GM21360 (cell line): ENCODE measurements at regions not wholly inside any gene's neighbourhood (a gene's known extent, or its start where the extent isn't known, plus 50 kb on each side); places are given as distances from the start of the nearest gene placed in this dataset.

Source experiments
- ATAC-seq: cut with Tn5 transposase; IDR thresholded peaks from one replicate; pipeline ENCODE4 v1.9.1; 2021; ENCODE audit warnings: mild to moderate bottlenecking, moderate library complexity; ENCODE audit not compliant: unreplicated experiment

DNA sequence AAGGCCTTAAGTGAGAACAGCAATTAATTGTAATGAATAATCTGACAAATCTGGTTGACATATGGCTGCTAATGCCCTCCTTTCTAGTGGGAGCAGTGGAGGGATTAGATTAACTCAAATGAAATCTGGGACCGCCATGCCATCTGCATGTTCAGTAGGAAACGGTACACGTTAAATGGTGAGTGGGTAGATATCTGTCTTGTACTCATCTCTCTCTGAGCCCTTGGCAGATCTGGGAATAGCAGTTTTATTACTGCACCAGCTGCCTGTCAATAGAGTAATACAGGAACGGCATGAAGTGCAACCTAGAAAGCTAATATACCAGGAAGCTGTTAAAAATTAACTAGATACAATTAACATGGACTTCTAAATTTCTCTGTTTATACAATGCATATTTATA is 258.8 kb downstream of the GPD2 start:
- ATAC-seq: no peak

DNA sequence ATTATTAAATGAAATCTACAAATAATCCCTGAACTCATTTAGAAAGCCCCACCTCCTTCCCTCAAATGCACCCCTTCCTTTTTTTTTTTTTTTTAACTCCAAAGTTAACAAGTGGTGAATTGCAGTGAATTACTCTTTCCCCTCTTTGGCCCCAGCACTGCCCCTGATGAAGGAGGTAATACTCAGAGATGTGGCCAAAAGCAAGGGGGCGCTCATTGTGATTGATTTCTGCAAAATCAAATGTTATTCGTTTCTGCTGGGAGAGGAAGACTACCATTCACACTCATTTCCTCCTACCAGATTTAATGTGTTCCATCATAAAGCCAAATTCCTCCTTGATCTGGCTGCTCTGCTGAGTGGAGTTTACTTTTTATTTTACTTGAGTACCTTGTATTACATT is 259.4 kb downstream of the GPD2 start:
- ATAC-seq: no peak

DNA sequence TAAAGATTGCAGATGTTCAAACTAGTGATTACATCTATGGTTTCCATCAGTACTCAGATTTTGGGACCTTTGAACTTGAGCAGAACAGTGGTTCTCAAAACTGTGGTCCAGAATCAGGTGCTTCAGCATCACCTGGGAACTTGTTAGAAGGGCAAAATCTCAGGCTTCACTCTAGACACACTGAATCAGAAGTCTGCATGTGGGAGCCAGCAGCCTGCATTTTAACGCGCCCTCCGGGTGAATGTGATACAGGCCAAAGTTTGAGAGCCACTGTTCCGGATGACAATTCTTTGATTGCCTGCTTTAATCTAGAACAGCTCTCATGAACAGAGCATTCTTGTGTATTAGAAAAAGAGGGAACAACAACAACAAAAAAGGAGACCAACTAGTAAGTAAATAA is 261.7 kb downstream of the GPD2 start:
- ATAC-seq: no peak

DNA sequence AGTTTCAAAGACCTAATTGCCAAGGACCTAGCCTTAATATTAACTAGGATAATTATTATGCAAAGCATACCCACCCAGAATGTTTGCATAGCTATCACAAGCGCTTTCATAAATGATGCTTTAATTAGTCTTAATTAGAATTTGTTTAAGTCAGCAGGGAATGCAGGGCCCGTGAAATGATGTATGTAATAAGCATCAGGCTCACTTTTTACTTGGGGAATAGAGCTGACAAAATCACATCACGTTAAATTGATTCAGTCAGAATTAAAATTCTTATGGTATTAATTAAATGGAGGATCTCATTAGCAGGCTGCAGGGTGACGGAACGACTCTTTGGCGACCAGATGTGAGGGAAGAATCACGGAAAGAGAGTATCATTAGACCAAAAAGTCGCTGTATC is 264.5 kb downstream of the GPD2 start:
- no peak for ATAC-seq

DNA sequence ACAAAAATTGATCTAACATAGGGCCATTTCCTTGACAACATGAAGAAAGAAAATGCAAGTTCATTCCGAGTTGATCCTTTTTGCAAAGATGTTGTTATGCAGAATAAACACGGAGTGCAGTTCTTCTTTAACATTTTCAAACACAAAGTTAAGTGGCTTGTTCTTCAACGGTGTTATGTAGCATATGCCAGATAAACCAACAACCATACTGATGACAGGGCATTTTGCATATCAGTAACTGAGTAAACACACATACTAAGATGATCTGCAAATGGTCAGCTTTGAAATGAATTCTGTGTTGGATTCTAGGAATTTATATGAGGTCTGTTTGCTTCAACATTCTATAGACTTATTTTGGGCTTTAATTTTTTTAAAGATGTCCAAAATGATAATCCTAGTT is 266.4 kb downstream of the GPD2 start:
- ATAC-seq: no peak

DNA sequence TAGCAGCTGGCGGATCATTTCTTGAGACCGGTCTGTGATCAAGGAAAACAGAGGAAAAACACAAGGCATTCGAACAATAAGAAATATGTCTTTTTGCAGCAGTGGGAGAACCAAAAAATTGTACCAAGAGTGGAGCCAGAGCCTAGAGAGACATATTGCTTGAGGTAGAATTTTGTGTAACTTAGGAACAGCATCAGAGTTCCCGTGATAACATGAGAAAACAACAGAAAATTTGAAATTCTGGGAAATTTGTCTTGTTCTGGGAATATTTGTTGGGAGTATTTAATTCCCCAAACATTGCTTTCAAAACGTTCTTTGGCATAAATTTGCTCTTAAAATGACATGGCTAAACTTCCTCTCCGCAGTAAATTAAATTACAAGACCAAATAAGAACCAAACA is 267.5 kb downstream of the GPD2 start:
- ATAC-seq: no peak

DNA sequence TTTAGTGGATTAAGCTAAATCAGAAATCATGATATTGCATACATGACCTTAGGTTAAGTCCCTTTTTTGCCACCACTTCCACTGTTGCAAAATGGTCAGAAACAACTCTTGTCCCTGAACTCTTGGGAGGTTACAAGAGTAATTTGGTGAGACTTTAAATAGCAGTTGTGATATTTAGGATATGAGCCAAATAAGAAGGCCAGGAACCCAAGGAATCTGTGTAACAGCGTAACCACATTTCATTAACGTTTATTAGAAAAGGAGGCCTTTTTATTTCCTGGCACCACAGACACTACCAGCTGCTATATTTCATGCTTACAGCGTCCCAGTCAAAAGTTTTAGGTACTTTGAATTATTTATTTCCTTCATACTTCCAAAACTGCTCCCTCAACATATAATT is 268.0 kb downstream of the GPD2 start:
- no peak for ATAC-seq

DNA sequence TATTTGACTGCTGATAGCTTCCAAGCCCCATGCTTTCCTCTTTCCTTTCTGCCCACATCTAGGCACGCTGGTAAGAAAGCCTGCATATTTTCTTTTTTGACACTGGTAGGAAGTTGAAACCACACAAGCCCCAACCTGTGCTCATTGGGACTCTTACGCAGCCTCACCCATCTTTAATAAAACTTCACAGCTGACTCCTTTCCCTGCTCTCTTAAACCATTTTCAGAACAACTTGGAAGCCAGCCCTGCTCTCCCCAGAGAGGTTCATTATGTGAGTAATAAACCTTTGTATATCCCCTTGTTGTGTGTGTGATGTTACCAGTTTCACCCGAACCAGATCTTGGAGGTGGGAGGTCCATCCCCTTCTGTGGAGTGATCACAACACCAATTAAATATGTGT is 268.4 kb downstream of the GPD2 start:
- no peak for ATAC-seq

DNA sequence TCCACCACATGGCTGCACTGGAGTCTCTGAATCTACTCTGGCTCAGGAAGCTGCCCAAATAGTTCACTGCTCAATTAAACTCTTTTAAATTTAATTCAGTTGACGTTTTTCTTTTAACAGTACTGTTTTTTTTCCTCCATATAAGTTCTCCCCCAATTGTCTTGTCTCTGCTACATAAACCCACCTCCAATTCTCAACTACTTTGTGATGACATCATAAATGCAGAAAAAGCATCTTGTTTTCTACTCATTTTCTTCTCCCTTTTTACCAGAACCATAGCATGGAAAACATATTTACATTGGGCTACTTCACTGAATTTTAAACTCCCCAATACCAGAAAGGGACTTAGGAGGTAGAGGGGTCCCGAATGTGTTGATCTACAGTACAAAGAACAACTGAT is 270.4 kb downstream of the GPD2 start:
- no peak for ATAC-seq

DNA sequence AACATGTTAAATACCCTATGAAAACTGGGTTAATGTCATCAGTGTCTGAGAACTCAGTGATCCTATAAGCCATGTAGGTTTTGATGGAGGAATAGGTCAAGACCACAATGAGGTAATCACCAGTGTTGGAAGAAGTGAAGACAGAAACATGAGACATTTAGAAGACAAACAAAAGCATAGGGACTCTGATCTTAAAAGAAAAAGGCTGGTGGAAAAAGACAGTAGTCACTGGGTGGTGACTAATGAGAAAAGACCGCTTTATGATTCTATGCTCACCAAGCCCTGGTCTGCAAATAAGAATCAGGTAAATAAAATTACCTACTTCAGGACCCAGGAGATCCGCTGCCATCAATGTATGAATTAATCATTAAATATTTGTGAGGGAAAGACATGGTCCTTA is 271.9 kb downstream of the GPD2 start:
- no peak for ATAC-seq

DNA sequence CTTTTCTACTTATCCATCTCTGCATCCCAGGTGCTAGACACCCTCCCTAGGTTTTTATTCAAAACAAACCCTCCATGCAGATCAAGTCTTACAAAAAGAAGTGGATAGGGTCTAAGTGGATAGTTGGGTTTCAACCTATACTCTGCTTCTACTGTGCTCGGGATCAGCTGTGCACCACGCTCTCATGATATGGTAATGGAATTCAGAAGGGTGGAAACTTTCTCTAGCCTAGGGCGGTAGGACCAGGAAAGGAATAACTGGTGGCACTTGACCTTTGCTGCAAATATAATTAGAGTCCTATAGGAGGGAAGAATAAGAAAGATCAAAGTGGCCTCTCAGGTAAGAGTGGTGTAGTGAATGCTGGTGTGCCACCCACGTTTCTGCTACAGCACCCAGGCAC is 272.9 kb downstream of the GPD2 start:
- ATAC-seq: no peak

DNA sequence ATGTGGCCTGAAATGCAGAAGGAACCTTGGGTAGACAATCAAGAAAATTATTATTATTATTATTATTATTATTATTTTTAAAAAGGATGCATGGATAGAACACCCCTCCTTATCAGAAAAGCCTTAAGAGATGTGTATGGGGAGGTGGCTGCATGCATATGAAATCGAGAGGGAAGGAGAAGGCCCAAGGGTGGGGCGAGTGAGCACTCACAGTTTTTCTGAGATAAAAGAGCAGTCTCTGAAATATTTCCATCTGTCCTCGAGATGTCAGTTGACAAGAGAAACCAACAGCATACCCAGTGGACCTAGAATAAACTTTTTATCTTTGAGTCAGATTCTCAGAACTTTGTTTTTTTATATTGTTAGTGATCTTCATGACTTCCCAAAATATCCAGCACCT is 282.9 kb downstream of the GPD2 start:
- ATAC-seq: no peak

DNA sequence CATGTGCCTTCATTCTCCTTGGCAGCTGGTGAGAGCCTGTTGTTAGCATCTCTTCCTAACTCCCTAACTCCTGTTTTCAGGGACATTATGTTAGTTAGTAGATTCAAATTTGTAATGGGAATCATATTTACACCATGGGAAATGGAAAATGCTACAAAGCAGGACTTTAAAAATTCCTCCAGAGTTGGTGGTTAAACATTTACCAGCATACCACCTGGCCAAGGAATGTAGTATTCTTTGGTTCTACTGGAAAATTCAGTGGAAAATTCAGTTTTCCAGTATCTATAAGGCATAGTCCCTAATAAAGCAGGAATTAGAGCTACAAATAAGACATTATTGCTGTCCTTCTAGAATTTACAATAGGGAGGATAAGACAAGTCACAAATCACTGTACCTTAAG is 291.7 kb downstream of the GPD2 start:
- no peak for ATAC-seq

DNA sequence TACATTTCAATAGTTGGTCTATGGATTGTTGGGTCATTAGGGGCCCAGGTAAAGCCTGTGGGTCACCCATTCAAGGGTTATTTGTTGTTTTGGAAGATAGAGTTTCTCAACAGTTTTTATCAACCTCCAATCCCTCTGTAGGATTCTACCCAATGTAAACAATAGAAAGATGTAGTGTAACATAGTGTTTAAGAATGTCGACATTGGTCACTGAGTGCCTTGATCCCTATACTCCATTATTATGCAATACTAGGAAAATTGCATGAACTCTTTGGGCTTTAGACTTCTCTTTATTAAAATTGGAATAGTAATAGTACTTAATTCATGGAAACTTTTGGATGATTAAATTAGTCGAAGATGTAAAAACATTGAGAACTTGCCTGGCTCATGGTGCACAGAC is 292.1 kb downstream of the GPD2 start:
- ATAC-seq: no peak

DNA sequence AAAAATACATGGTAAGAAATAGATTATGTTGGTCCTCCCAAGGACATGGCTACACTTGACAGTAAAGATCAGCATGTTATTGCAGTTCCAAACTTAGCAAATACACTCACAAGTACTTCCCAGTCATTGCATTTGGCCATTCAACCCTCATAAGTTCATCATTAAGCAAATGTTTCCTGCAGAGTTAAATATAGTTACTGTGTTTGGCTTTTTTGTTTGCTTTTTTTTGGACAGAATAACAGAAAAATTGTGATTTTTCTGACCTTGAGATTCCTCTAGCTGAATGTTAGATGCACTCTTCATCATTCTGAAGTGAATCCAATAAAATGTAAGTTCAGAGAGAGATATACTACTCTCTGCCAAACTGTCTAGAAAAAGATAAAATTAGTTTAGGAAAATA is 295.3 kb downstream of the GPD2 start:
- ATAC-seq: no peak

DNA sequence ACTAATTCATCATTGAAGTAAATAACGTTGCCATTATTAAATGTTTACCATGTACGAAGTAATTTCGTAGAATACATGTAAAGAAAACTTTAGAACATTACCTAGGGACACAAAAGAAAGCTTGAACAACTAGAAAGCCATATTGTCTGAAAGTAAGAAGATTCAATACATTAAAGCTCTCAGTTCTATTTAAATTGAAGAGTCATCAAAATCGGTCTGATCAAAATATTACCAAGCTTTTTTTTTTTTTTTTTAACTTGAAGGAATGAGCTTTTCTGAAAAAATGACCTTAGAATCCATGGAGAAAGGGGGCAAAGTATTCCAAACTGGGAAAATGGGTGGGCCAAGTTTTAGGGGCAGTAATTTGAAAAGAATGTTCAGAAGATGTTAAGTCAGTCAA is 300.8 kb downstream of the GPD2 start:
- ATAC-seq: no peak

DNA sequence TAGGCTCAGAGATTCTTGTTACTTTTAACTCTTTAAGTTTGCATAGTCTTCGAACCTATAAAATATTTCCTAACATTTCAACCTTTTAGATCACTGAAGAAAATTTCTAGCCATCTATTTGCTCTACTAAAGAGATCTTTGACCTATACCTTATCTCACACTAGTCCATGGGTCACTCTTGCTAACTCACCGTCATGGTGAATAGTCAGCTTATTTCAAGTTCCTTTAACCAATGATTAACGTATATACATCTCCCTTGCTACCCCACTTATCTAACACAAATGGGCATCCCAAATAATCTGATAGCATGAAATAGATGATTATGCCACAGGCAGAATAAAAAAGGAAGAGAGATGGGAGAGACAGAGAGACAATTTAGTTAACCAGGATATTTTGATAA is 303.1 kb downstream of the GPD2 start:
- ATAC-seq: no peak

DNA sequence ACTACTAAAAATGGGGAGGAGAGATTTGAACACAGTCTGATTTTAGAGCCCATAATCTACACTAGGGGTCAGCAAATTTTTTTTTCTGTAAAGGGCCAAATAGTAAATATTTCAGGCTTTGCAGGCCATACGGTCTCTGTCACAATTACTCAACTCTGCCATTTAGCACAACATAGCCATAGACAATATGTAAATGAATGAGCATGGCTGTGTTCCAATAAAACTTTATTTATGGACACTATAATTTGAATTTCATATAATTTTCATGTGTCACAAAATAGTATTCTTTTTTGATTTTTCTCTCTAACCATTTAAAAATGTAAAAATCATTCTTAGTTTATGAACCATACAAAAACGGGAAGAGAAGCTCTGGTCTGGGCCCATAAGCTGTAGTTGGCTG is 309.4 kb downstream of the GPD2 start:
- no peak for ATAC-seq

DNA sequence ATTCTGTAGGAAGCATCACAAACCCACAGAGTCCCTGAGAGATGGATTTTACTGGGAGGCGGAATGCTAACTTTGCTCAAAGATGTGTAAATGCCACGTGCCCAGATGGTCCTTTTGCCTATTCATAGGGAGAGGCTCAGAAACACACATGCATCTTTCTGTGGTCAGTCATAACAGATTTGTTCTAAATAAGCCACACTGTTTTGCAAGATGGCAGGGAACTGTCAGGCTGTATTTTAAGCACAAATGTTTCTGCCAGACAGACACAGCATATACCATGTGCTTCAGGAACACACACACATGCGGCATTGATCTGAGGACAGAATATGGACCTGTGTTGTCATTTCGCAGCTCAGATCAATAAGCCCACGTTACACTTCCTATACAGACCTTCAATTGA is 312.0 kb downstream of the GPD2 start:
- no peak for ATAC-seq

DNA sequence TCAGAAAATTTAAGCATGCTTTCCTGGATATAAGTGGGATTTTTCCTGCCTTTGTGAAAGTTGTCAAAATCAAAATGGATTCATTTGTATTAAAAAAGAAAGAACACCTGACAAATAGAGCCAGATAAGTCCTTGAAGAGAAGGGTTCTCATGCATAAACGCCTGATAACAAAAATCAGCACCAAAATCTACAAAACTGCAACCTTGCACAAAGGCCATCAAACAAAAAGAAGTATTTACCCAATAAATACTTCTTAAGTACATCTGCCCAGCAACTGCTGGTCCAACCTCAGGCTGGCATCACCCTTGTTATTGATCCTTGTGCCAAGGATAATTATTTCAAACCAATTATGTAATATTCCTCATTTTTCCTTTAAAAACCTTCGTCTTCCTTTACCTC is 315.9 kb downstream of the GPD2 start:
- no peak for ATAC-seq

DNA sequence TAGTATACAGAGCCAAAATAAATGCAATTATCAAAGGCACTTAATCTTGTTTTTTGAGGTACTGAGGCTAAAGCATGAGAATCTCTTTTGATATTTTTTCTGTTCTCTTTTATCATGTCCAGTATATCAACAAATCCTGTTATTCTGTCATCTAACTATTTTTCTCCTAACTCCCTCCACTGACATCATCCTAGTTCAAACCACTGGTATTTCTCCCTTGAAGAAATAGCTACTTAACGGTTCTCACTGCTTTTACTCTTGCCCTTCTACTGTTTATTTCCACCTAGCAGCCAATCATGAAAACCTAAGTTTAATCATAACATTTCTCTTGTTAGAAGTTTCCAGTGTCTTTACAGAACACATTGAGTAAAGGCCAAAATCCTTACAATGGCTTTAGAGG is 317.6 kb downstream of the GPD2 start:
- ATAC-seq: no peak

DNA sequence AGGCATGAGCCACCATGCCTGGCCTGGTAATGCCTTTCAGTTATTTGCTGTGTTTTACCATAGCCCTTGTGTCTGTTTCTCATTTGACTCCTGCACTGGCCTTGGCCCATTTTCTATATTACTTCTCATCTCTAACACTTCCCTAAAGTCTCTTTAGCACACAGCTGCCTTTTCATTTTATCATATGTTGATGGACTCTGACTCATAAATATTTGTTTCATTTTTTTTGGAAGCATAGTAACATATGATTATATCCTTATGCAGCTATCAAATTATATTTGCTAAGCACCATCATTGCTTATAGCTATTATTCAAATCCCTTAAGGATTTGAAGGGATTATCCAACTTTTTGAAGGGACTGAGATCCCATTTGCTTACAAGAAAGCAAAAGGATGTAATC is 320.3 kb downstream of the GPD2 start:
- no peak for ATAC-seq

DNA sequence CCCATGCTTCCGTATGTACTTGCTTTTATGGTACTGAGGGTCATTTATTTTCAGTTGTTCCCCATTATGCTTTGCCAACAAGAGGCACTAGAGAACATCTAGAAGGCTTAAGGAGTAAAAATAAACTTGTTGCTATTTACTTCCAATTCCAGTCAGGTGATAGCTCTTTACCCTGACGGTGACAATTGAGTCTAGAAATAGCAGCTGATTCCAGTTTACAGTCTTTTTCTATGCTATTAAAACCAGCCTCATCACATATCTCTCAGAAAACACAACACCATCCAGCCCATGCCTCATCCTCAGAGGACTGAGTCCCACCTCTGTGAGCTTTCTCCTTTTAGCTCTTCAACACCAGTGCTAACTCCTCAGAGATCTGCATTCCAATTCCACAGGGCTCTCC is 327.0 kb downstream of the GPD2 start:
- no peak for ATAC-seq

DNA sequence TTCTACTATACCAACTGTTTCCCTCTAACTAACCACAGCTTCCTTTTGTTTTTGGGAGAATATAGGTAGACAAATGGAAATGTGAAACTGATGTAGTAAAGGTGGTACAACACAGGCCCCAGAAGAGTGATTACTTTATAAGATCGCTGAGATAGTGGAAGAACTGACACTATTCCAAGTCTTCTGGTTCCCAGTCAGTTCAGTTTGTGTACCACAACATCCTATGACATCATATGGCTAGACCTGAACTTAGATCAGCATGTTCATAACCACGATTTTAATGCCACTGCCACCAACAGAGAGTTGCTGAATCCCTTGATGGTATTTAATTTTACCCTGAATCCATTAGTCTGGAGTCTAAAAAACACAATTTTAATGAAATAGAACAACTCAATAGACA is 328.9 kb downstream of the GPD2 start:
- no peak for ATAC-seq
